ENCODE measurements at regions not wholly inside any gene's neighbourhood (a gene's known extent, or its start where the extent isn't known, plus 50 kb on each side); places are given as distances from the start of the nearest gene placed in this dataset.

- H3K4me3 ChIP-seq (replicated peaks; ENCODE audit: insufficient read depth, low read length), result no peak overlapping the region
- no peak for TF ChIP-seq GABPA (IDR thresholded peaks at IDR 0.05; ENCODE audit: low read depth)
- TF ChIP-seq POLR2AphosphoS5 (IDR thresholded peaks at IDR 0.05; ENCODE audit: low read depth), result no peak
- no peak for TF ChIP-seq SPI1 (IDR thresholded peaks at IDR 0.05; ENCODE audit: borderline replicate concordance, low read depth)
- TF ChIP-seq, protein P1, sequence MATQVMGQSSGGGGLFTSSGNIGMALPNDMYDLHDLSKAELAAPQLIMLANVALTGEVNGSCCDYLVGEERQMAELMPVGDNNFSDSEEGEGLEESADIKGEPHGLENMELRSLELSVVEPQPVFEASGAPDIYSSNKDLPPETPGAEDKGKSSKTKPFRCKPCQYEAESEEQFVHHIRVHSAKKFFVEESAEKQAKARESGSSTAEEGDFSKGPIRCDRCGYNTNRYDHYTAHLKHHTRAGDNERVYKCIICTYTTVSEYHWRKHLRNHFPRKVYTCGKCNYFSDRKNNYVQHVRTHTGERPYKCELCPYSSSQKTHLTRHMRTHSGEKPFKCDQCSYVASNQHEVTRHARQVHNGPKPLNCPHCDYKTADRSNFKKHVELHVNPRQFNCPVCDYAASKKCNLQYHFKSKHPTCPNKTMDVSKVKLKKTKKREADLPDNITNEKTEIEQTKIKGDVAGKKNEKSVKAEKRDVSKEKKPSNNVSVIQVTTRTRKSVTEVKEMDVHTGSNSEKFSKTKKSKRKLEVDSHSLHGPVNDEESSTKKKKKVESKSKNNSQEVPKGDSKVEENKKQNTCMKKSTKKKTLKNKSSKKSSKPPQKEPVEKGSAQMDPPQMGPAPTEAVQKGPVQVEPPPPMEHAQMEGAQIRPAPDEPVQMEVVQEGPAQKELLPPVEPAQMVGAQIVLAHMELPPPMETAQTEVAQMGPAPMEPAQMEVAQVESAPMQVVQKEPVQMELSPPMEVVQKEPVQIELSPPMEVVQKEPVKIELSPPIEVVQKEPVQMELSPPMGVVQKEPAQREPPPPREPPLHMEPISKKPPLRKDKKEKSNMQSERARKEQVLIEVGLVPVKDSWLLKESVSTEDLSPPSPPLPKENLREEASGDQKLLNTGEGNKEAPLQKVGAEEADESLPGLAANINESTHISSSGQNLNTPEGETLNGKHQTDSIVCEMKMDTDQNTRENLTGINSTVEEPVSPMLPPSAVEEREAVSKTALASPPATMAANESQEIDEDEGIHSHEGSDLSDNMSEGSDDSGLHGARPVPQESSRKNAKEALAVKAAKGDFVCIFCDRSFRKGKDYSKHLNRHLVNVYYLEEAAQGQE (IDR thresholded peaks at IDR 0.05; ENCODE audit: insufficient replicate concordance, low read depth), result no peak
- TF ChIP-seq, protein P2, sequence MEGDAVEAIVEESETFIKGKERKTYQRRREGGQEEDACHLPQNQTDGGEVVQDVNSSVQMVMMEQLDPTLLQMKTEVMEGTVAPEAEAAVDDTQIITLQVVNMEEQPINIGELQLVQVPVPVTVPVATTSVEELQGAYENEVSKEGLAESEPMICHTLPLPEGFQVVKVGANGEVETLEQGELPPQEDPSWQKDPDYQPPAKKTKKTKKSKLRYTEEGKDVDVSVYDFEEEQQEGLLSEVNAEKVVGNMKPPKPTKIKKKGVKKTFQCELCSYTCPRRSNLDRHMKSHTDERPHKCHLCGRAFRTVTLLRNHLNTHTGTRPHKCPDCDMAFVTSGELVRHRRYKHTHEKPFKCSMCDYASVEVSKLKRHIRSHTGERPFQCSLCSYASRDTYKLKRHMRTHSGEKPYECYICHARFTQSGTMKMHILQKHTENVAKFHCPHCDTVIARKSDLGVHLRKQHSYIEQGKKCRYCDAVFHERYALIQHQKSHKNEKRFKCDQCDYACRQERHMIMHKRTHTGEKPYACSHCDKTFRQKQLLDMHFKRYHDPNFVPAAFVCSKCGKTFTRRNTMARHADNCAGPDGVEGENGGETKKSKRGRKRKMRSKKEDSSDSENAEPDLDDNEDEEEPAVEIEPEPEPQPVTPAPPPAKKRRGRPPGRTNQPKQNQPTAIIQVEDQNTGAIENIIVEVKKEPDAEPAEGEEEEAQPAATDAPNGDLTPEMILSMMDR (IDR thresholded peaks at IDR 0.05; ENCODE audit: insufficient read depth, low read length), result no peak
- no peaks in the 10 kb centered on the region for H3K27me3 ChIP-seq (ENCODE audit: insufficient read depth, poor library complexity, severe bottlenecking)
- H3K27ac ChIP-seq (replicated peaks), result no peak overlapping the region
- no peak for DNase-seq (ENCODE audit: low read depth in 1 of 2, low spot score in 1 of 2)
Observed at GRCh38 chr3:43838009-43838758, 147.4 kb downstream of the ABHD5 start.

- Histone ChIP-seq H3K4me3 (replicated peaks; ENCODE audit: insufficient read depth, low read length) (no peak overlapping the region), H3K27me3 (ENCODE audit: insufficient read depth, poor library complexity, severe bottlenecking) (no peaks in the 10 kb centered on the region), H3K27ac (replicated peaks) (no peak overlapping the region)
- no peak for DNase-seq (ENCODE audit: low read depth in 1 of 2, low spot score in 1 of 2)
- TF ChIP-seq POLR2AphosphoS5 (IDR thresholded peaks at IDR 0.05; ENCODE audit: low read depth) (no peak), GABPA (IDR thresholded peaks at IDR 0.05; ENCODE audit: low read depth) (no peak), SPI1 (IDR thresholded peaks at IDR 0.05; ENCODE audit: borderline replicate concordance, low read depth) (no peak)
- TF ChIP-seq, protein P1 (IDR thresholded peaks at IDR 0.05; ENCODE audit: insufficient replicate concordance, low read depth), result no peak
- TF ChIP-seq, protein P2 (IDR thresholded peaks at IDR 0.05; ENCODE audit: insufficient read depth, low read length), result no peak
Observed at GRCh38 chr3:43838877-43839276, 148.1 kb downstream of the ABHD5 start.

DNA sequence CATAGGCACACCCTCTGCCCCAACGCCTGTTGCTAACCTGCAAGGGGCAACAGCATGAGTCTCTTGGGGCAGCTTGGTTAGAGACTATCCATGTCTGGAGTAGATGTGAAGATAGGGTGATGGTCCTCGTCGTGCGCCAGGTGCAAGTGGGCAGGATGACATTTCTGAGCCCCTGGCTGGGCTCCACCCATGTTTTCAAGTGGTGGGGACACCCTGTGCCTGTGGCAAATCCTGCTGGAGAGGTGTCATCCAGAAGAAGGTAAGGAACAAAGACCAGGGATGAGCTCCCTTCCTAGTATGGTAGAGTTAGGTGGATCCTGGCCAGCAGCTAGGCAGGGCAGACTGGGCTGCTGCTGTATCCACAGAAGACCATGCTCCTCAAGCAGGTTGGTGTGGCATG, 152.6 kb downstream of the ABHD5 start:
- Histone ChIP-seq H3K27me3 (ENCODE audit: insufficient read depth, poor library complexity, severe bottlenecking) (peaks cover 2% of the 10 kb centered on the region), H3K27ac (replicated peaks) (no peak overlapping the region), H3K4me3 (replicated peaks; ENCODE audit: insufficient read depth, low read length) (no peak overlapping the region)
- TF ChIP-seq SPI1 (IDR thresholded peaks at IDR 0.05; ENCODE audit: borderline replicate concordance, low read depth) (no peak), POLR2AphosphoS5 (IDR thresholded peaks at IDR 0.05; ENCODE audit: low read depth) (no peak), GABPA (IDR thresholded peaks at IDR 0.05; ENCODE audit: low read depth) (no peak)
- TF ChIP-seq, protein P1 (IDR thresholded peaks at IDR 0.05; ENCODE audit: insufficient replicate concordance, low read depth), result no peak
- TF ChIP-seq, protein P2 (IDR thresholded peaks at IDR 0.05; ENCODE audit: insufficient read depth, low read length), result no peak
- no peak for DNase-seq (ENCODE audit: low read depth in 1 of 2, low spot score in 1 of 2)

Measured in HL-60 (cell line).